SK-N-SH (cell line): ENCODE measurements at regions not wholly inside any gene's neighbourhood (a gene's known extent, or its start where the extent isn't known, plus 50 kb on each side); places are given as distances from the start of the nearest gene placed in this dataset.

Source experiments
- ELF1 ChIP-seq: IDR thresholded peaks from 2 replicates; pipeline ENCODE4 v1.4.0; 2012
- EP300 ChIP-seq, 2 experiments: IDR thresholded peaks; 2 replicates each; pipeline versions ENCODE4 v1.4.0 to v1.6.1; 2012; ENCODE audit warnings: borderline replicate concordance in 1 of 2, low read depth in 1 of 2, low read length in 1 of 2
- JUND ChIP-seq: IDR thresholded peaks from 2 replicates; pipeline ENCODE4 v1.4.0; 2012
- NRF1 ChIP-seq: IDR thresholded peaks from 2 replicates; pipeline ENCODE4 v1.6.1; 2012; ENCODE audit warnings: low read depth, mild to moderate bottlenecking, low read length
- PBX3 ChIP-seq: IDR thresholded peaks from 2 replicates; pipeline ENCODE4; 2012
- POLR2AphosphoS5 ChIP-seq: IDR thresholded peaks from 2 replicates; pipeline ENCODE4 v1.6.1; 2012; ENCODE audit warnings: low read depth, low read length
- RAD21 ChIP-seq: IDR thresholded peaks from 2 replicates; pipeline ENCODE4 v1.6.1; 2012; ENCODE audit warnings: mild to moderate bottlenecking, low read length
- REST ChIP-seq: IDR thresholded peaks from 2 replicates; pipeline ENCODE4 v1.6.1; 2012; ENCODE audit warnings: mild to moderate bottlenecking, low read depth, low read length, moderate library complexity
- RFX5 ChIP-seq: IDR thresholded peaks from 2 replicates; pipeline ENCODE4 v1.6.1; 2012; ENCODE audit warnings: mild to moderate bottlenecking, improper control_type of control experiment, low read length
- RXRA ChIP-seq: IDR thresholded peaks from 2 replicates; pipeline ENCODE4 v1.4.0; 2012; ENCODE audit warnings: low read depth, mild to moderate bottlenecking, borderline replicate concordance
- TAF1 ChIP-seq: IDR thresholded peaks from 2 replicates; pipeline ENCODE4 v1.6.1; 2012; ENCODE audit warnings: low read depth, mild to moderate bottlenecking, low read length, moderate library complexity, borderline replicate concordance
- TF ChIP-seq, protein P1 (sequence below): fragments of 200-600 bp; sonication (generic); IDR thresholded peaks from 2 replicates; pipeline ENCODE4 v1.6.1; 2017; ENCODE audit warnings: antibody characterized with exemption, mild to moderate bottlenecking, moderate library complexity
- TF ChIP-seq, protein P2 (sequence below): IDR thresholded peaks from 2 replicates; pipeline ENCODE4 v1.4.0; 2012; ENCODE audit warnings: low read depth, borderline replicate concordance

DNA sequence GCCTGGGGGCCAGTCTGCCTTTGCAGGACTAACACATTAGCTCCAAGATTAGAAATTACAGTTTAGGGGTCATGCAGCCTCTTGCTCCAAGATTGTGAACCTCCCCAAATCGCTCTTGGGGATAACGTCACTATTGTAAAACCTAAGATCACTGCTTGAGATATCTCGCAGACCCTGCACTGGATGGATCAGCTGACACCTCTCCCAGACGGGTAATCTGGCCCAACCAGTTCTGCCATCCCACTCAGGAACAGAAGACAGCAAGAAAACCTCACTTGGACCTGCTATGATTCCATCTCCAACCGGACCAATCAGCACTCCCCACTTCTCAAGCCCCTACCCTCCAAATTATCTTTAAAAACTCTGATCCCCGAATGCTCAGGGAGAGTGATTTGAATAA, 431.2 kb downstream of the GPM6A start:
- TF ChIP-seq NRF1 (no peak), POLR2AphosphoS5 (no peak), REST (no peak), RXRA (no peak), RAD21 (no peak), RFX5 (no peak), JUND (no peak), ELF1 (no peak), EP300 (IDR thresholded peaks at IDR 0.05; ENCODE audit: borderline replicate concordance in 1 of 2, low read depth in 1 of 2, low read length in 1 of 2) (no peak), PBX3 (no peak), TAF1 (no peak)
- TF ChIP-seq, protein P1, sequence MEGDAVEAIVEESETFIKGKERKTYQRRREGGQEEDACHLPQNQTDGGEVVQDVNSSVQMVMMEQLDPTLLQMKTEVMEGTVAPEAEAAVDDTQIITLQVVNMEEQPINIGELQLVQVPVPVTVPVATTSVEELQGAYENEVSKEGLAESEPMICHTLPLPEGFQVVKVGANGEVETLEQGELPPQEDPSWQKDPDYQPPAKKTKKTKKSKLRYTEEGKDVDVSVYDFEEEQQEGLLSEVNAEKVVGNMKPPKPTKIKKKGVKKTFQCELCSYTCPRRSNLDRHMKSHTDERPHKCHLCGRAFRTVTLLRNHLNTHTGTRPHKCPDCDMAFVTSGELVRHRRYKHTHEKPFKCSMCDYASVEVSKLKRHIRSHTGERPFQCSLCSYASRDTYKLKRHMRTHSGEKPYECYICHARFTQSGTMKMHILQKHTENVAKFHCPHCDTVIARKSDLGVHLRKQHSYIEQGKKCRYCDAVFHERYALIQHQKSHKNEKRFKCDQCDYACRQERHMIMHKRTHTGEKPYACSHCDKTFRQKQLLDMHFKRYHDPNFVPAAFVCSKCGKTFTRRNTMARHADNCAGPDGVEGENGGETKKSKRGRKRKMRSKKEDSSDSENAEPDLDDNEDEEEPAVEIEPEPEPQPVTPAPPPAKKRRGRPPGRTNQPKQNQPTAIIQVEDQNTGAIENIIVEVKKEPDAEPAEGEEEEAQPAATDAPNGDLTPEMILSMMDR: no peak
- TF ChIP-seq, protein P2, sequence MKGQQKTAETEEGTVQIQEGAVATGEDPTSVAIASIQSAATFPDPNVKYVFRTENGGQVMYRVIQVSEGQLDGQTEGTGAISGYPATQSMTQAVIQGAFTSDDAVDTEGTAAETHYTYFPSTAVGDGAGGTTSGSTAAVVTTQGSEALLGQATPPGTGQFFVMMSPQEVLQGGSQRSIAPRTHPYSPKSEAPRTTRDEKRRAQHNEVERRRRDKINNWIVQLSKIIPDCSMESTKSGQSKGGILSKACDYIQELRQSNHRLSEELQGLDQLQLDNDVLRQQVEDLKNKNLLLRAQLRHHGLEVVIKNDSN: no peak
